ENCODE measurements at regions not wholly inside any gene's neighbourhood (a gene's known extent, or its start where the extent isn't known, plus 50 kb on each side); places are given as distances from the start of the nearest gene placed in this dataset.

DNA sequence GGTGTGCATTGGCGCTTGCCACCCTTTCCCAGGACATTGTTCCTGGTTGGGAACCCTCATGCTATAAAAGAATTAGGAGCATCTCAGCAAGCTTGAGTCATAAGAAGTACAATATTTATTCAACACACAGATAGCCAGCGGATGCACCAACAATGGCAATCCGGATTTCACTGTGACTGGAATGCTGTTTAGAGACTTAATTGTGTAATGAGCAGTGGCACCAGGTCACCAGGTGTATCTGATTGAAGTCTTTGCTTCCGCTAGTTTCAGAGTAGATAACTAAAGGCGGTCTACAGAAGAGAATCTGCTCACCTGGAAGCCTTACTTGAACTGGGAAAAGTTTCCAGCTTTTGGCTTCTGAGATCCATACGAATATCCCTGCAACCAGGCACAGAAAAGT lies 772.3 kb upstream of the GHITM start:
- no peak for DNase-seq (ENCODE audit: low spot score)

DNA sequence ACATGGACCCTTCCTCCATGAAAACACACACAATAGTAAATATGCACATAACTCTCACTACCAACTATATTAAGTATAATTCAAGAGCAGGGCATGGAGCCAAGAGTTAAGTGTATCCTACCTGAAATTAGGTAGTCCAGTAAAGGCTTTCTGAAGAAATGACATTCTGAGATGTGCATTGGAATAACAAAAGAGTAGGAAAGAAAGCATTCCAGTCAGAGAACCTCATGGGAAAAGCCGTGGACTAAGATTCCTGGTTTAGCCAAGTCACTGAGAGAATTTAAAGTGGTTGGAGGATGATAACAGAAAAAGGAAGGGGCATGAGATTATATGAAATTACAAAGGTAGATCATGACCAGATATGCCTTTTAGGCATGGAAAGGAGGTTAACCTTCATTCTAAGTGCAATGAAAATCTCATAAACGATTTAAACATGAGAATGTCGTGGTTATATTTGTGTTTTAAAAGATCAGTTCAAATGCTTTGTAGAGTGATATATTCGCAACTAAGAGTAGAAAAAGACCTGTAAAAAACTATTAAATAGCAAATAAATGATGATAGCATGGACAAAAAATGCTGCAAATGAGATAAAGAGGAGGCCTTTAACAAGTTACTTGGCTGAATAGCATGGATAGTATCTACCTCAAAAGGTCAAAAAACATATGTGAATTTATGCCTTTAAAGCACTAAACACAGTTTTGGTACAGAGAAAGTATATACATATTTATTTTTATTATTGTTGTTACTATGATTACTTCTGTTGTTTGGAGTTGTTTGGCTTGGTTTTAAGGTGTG lies 767.4 kb upstream of the GHITM start:
- no peak for DNase-seq (ENCODE audit: low spot score)

DNA sequence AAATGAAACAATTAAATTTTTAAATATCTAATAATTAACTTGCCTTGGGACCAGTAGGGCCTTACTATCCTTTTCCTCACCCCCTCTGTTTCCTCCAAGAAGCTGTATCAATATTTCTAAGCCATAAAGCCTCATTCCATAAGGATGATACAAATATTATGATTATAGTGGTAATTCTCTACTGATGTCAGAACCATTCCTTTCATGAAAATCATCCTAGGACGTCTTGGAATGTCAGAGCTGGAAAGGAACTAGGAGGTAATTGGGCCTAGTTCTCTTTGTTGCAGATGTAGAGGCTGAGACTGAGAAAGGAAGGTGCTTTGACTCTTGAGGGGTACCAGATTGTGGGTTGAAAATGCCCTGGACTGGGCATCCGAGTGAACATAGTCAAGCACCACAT lies 766.7 kb upstream of the GHITM start:
- no peak for DNase-seq (ENCODE audit: low spot score)

DNA sequence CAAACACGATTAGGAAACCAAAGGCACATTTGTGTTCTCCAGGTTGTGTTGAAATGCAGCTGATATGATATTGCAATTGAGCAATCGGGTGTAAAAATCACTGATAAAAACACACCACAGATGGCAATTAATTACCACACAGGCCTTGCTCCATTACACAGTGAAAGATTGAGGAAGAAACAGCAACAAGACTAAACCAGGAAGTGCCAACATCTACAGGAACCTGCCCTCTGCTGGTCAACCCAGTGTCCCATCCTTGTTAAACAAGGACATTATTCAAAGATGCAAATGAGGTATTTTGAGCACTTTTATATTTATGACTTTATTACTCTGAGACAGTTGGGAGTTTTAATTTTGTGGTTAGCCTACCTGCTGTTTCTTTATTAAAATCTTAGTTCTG lies 765.6 kb upstream of the GHITM start:
- peak; percentile 79 for DNase-seq (ENCODE audit: low spot score)

DNA sequence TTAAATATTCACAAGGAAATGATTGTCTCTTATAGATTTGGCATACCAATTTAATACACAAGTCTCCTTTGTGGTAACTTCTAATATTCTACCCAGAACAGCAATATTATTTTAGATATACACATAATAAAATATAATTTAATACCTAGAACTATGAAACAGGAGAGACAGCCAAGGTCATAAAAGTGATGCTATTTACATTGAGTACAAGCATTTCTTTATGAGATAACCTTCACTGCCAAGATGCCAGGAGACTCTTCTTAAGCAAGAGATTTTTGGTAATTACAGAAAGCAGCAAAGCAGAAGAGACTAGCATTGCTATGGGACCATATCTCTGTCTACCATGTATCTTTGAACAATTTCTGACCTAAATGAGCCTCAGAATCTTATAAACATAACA lies 764.6 kb upstream of the GHITM start:
- no peak for DNase-seq (ENCODE audit: low spot score)

DNA sequence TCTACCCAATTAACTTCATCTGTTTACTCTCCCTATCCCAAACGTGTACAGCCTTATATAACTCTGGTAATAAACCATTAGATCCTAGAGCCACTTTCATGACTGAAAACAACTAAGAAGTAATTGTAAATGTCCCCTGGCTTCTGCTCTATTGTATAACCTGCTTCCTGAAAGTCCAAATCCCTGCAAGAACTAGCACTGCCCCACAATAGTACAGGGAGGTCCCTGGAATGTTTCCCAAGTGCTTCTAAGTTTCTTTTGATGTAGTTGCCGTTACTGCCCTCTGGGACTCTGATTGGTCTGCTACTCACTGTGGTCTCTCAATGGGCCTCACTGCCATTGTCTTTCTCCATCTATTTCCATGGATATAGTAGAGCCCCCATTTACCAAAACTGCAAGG lies 764.0 kb upstream of the GHITM start:
- DNase-seq (ENCODE audit: low spot score): no peak

DNA sequence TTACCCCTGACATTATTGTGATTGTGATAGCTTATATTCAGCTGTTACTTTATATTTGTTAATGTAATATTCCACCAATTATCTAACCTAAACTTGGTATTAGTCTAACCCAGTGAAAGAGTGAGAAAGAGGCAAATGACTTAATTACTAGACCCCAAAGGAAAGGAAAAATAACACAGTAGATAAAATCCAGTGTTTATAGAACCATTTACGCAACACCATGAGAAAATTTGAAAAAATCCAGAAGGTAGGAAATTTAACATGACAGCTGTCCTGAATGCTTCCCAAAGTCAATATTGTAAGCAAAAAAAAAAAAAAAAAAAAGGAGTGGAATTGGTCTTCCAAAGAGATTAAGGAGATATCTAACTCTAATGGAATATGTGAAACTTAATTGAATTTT lies 741.5 kb upstream of the GHITM start:
- DNase-seq (ENCODE audit: low spot score): no peak

DNA sequence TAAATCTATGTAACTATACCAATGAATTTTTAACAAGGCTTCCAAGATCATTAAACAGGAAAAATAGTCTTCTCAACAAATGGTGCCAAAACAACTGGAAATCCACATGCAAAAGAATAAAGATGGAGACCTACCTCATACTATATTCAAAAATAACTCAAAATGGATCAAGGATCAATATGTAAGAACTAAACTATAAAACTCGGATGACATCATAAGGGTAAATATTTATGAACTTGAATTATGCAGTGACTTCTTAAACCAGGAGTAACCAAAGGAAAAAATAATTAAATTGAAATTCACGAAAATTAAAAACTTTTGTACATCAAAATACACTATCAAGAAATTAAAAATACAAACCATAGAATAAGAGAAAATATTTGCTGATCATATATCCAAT lies 728.7 kb upstream of the GHITM start:
- no peak for DNase-seq (ENCODE audit: low spot score)

DNA sequence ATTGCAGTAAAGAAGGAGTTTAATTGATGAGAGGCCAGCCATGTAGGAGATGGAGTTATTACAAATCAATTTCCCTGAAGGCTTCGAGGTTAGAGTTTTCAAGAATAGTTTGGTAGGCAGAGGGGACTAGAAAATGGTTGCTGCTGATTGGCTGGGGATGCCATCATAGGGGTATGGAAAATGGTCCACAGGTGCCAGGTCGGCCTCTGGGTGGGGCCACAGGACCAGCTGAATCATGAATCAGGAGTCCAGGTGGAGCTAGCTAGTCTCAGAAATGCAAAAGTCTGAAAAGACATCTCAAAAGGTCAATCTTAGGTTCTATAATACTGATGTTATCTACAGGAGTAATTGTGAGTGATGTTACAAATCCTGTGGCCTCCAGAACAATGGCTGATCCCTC lies 714.0 kb upstream of the GHITM start:
- no peak for DNase-seq (ENCODE audit: low spot score)

DNA sequence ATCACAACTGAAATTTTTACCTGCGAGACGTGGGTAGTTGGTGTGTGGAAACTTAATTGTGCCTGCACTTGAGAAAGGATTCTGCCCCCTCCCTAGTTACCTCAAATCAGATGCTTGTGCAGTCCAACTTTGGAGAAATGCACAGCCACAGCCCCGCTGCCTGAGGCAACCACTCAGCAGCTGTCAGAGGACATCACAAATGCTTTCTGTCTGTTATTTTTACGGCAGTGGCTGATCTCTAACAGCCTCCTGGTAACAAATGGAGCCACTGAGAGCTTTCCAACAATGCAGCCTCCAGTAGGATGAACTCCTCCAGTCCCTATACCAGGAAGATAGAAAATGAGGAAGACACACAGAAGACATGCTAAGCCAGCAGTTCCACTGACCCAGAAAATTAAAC lies 712.2 kb upstream of the GHITM start:
- no peak for DNase-seq (ENCODE audit: low spot score)

DNA sequence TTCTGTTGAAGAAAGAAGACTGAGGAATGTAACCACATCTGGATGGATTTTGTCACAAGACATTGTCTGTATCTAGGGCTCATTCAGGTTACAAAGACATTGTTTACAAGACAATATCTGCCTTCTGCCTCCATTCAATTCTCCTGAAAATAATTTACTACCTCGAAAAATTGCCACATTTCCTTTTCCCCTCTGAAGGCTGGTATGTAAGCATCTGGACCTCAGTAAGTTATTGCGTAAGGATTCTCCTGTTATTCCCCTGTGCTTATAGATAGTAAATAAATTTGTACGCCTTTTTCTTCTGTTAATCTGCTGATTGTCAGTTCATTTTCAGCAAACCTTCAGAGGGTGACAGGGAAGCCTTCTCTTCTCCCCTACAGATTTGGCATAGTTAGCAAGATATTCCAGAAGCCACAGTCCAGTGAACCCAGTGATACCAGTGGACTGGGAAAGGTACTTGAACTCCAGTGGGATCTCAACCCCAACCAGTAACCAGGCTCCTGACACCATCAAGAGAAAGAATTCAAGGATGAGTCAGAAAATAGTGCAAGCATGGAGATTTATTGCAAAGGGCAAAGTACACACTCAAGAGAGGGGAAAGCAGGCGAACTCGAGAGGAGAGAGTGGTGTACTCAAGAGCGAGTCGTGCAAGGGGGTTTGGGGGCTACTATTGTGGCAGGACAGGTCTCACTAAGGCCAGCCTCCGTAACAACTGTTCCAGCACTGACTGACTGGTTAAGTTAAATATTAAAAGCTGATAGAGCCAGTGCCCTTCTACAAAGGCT lies 706.9 kb upstream of the GHITM start:
- DNase-seq (ENCODE audit: low spot score): no peak

DNA sequence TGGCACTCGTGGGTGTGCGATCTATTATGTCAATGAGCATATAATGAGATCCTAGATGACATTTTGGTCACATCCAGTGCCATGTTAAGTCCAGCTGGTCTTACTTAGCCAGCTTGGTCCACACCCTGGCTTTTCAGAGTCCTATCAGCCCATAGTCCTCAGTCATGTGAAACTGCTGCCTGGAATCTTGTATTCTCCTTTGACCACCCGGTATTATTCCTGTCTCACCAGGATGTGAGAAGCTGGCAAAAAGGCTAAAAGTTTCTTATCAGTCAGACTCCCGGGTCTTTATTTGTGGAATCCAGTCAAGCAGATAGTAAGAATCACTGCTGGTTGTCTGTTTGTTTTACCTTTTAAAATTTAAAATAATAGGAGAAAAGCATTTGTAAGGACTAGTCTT lies 705.6 kb upstream of the GHITM start:
- no peak for DNase-seq (ENCODE audit: low spot score)

DNA sequence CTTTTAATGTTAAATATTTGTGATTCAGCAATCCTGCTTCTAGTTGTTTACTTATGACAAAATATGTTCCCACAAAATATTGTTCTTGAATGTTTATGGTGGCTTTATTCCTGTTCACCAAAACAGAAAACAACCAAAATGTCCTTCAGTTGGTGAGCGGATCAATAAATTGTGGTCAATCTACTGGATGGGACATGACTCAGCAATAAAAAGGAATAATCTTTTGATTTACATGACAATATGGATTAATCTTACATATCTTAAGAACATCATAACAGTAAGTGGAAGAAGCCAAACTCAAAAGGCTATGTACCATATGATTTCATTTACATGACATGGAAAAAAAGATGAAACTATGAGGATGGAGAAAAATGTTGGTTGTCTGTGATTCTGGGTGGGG lies 691.3 kb upstream of the GHITM start:
- no peak for DNase-seq (ENCODE audit: low spot score)

DNA sequence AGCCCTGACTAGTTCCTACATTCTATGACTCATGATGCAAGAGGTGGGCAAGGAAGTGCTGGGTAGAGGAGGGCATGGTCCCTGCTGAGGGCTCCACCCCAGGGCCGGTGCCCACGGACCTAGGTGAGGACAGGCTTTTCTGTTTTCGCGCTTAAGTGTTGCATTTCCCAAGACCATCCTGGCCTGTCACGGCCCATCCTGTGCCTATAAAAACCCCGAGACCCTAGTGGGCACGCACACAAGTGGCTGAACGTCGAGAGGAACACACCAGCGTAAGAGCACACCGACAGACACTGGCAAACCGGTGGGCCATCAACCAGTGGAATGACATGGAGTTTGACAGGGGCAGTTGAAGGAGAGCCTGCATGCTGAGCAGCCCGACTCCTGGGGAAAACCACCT lies 680.7 kb upstream of the GHITM start:
- DNase-seq (ENCODE audit: low spot score): no peak

DNA sequence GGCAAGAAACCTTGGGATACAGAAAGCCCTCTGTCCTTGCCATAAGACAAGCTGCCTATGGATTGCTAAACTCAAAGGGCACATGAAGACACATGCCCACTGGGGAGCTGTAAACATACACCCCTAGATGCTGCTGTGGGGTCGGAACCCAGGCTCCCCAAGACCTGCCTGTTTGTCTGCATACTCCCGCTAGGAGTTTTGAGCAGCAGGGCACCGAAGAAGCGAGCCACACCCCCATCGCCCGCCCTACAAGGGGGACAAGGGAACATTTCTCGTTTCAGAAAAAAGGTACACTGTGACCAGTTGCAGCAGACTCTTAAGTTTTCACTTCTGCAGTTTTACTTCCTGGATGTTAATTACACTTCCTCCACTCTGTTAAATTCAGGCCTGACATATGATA lies 680.2 kb upstream of the GHITM start:
- no peak for DNase-seq (ENCODE audit: low spot score)

DNA sequence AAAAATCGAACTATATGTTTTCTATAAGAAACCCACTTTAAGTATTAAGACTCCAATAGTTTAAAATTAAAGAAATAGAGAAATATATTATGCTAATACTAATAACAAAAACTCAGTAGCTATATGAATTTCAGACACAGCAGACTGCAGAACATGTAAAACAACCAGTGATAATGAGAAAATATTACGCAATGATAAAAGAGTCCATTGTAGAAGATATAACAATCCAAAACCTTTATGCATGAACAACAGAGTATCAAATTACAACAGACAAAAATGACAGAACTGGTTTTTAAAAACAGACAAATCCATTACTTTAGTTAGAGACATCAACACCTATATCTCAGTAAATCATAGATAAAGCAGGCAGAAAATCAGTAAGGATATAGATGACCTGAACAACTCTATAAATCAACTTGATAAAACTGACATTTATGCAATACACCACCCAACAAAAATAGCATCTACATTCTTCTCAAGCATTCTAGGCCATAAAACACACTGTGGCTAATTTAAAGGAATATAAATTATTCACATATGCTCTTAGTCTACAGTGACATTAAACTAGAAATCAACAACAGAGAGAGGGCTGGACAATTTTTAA lies 669.5 kb upstream of the GHITM start:
- DNase-seq (ENCODE audit: low spot score): no peak

DNA sequence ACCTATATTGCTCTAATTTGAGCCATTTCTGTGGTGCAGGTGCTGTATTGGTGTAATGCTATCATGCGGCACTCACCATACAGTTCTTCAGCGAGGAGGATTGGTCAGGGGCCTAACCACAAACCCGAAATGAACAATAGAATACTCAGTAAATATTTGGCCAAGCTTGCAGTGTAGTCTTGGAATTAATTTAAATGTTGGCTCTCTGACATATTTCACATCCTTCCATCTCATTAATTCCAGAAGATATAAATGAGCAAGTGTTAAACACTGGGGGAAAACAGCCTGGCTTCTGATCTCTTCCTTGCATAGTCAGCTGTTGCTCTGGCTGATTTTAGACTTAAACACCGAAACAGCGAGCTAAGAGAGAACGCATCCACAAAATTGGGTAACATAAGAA lies 663.1 kb upstream of the GHITM start:
- no peak for DNase-seq (ENCODE audit: low spot score)

DNA sequence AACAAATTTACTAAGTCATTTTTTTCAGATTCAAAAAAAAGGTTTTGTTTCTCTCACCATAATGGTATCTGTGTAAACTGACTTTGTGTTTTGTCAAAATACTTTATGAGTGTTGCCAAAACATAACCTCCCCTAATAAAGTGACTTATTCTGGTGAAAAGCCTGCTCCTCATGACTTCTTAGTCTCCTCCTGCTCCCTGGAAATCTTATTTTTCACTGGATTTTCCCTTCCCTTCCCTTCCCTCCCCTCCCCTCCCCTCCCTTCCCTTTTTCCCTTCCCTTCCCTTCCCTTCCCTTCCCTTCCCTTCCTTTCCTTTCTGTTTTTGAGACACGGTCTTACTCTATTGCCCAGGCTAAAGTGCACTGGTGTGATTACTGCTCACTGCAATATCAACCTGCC lies 650.1 kb upstream of the GHITM start:
- no peak for DNase-seq (ENCODE audit: low spot score)

DNA sequence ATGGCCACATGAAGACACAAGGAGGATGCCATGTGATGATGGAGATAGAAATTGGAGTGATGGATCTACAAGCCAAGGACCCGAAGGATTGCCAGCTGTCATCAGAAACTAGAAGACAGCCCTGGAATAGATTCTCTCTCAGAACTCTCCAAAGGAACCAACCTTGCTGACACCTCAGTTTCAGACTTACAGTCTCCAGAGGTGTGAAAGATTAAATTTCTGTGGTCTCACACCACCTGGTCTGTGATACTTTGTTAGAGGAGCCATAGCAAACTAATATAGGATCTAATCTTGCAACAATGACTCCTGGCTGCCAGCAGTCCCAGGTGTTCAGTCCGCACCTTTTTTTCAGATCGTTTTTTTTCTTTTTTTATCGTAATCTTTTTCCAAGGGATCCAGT lies 647.3 kb upstream of the GHITM start:
- no peak for DNase-seq (ENCODE audit: low spot score)

DNA sequence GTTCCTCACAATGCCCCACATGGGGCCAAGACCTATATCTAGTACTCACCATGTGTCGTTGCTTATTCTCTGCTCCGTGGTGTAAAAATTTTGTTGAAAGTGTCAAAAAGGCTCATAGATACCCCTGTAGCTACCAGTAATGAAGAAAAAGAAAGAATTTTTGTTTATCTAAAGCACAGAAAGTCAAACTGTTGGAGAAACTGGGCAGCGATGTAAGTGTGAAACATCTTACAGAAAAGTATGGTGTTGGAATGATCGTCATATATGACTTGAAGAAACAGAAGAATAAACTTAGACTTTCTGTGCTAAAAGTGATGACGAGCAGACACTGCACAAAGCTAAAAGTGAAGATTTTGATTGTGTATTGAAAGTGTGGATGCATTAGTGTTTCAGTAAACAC lies 626.6 kb upstream of the GHITM start:
- no peak for DNase-seq (ENCODE audit: low spot score)

DNA sequence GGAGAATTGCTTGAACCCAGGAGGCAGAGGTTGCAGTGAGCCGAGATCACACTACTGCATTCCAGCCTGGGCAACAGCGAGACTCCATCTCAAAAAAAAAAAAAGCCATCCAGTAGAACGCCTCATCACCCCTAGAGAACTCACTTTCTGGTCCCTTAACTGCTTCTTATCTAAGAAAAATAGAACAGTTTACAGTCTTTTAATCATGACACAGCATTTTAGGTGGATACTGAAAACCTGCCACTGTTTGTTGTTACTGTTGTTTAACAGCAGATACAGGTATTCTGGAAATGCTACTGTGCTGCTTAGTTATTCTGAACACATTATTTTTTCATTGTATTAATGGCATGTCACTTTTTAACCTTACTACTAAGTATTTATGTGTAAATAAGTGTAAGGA lies 624.3 kb upstream of the GHITM start:
- DNase-seq (ENCODE audit: low spot score): no peak

DNA sequence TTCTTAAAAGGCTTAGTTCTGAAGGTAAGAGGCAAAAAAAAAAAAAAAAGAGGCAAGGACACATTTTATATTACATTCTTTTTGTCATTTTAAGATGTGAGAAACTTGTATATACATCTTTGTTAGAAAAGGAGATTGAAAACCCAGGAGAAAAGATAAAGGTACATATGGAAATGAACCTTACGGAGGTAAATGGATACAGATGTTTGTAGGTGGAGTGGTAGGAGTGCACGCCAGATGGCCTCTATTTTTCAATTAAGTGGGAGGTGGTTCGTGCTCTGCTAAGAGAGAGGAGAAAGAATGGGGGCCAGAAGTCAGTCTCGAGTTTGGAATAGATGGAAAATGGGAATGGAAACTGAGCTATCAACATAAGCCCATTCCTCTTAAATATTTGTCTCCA lies 622.5 kb upstream of the GHITM start:
- DNase-seq (ENCODE audit: low spot score): no peak

DNA sequence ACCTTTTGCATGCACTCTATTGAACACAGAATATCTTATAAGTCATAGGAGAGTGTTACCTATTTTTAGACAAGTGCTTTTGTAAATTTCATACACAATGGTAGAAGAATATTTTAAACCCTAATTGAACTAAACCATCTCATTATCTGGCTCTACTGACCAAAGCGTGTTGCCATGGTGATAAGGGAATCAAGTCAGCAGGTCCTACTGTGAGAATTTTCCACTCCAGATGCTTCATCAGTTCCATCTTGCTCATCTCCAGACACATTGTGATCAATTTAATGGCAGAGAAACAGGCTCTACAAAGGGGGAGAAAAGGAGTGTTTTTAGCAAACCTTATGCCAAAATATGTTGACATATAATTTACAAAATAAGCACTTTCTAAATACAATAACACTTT lies 621.9 kb upstream of the GHITM start:
- DNase-seq (ENCODE audit: low spot score): no peak

Measured in NAMALWA (cell line).